NCI-H69 (cell line): ENCODE measurements at regions not wholly inside any gene's neighbourhood (a gene's known extent, or its start where the extent isn't known, plus 50 kb on each side); places are given as distances from the start of the nearest gene placed in this dataset.

Experiments used
- DNase-seq: peaks from one replicate; lab custom pipeline; 2025; lab: John Stamatoyannopoulos, UW

- peak; percentile 70 for DNase-seq
These were observed 334.0 kb downstream of the NUAK1 start for GRCh38 chr12:105804591-105805265.

DNA sequence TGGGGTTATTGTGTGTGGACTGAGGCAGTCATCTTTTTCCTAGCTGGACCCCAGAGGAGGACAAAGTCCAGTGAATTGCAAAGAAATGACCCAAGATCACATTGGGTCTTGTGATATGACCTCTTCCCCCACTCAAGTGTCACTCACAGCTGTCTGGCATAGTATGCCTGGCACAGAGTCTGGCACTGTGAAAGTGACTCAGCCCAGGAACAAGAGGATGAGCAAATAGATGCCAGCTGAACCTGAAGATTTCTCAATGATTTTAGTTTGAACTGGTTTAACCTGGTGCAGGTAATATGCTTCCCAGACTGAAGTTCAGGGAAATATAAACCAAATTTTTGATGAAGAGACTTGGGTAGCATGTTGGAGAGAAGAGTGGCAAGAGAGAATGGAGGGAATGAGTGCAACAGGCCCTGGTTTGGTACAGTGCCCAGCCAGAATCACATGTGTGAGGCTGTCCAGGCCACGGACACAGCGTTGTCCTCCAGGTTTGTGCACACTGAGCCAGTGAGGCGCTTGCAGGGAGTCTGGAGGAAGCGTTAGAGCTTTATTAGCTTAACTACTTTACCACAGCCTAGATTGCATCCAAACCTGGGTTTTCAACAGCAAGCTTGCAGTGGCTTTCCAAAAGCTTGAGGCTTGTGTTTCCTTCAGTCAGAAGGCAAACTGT lies 332.9 kb downstream of the NUAK1 start:
- DNase-seq: peak; percentile 16

GRCh38 chr12:105806400-105806770 lies 332.4 kb downstream of the NUAK1 start:
- DNase-seq: no peak

DNA sequence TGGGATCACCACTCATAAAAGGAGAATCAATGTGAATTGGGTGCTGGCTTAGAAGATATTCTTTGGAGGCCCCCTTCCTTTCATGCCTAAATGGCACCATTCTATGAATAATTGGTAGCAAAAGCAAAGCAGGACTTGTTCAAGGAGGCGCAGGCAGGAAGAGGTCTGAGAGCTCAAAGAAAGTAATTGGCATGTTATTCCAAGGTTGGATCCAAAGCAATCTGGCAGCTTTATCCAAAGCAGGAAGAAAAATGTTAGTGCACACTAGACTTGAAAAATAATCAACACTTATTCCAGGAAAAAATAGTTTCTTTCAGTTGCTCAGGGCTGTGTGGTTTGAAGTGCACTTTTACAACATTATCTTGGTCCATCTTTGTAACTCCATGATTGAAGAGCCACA lies 326.4 kb downstream of the NUAK1 start:
- no peak for DNase-seq

DNA sequence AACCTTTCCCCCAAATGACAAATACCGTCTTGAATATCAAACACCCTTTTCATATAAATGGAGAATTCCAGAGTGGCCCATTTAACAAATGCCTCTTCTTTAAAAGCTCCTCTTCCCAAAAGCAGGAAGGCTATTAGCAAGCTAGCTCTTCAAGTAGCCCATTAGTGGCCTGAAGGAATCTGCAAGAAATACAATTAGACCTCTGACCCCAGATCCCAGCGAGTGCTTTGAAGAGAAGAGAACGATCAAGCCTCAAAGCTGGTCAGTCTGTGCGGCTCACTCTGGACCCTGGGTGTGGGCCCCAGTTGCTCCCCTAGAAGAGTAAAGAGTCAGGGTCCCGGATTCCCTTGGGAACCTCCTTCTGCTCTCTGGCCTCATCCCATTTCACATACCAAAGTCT lies 325.6 kb downstream of the NUAK1 start:
- no peak for DNase-seq

GRCh38 chr12:105814283-105814682 lies 324.5 kb downstream of the NUAK1 start:
- DNase-seq: peak; percentile 99

GRCh38 chr12:105819549-105819948 lies 319.2 kb downstream of the NUAK1 start:
- DNase-seq: no peak

DNA sequence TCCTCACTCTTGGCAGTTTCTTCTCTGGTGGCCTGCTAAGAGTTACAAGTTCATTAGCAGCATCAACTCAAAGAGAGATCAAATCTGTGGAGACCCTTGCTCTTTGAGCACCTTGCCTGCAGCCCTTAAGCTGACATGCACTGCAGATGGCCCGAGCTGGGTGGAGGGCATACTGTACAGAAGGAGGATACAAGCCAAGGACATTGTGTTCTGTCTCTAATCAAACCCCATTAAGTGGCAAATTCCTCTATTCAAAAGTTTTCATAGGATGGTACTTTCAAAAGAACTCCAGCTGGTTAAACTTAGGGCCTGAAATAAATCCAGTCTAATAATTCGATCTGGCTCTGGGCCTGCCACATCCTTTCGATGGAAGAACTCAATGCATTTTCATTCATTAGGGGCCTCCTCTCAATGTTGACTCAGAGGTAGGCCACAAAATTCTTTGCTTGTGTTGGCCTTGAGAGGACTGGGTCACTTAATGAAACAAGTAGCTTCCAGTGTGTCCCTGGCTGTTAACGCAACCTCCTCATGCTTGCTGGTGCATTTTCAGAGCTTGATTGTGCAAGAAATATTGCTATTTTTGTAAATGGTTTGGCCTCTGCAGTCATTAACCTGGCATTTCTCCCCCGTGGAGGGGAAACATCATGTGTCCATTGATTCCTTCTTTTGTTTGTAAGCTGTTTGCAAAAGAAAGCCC lies 318.2 kb downstream of the NUAK1 start:
- DNase-seq: no peak

DNA sequence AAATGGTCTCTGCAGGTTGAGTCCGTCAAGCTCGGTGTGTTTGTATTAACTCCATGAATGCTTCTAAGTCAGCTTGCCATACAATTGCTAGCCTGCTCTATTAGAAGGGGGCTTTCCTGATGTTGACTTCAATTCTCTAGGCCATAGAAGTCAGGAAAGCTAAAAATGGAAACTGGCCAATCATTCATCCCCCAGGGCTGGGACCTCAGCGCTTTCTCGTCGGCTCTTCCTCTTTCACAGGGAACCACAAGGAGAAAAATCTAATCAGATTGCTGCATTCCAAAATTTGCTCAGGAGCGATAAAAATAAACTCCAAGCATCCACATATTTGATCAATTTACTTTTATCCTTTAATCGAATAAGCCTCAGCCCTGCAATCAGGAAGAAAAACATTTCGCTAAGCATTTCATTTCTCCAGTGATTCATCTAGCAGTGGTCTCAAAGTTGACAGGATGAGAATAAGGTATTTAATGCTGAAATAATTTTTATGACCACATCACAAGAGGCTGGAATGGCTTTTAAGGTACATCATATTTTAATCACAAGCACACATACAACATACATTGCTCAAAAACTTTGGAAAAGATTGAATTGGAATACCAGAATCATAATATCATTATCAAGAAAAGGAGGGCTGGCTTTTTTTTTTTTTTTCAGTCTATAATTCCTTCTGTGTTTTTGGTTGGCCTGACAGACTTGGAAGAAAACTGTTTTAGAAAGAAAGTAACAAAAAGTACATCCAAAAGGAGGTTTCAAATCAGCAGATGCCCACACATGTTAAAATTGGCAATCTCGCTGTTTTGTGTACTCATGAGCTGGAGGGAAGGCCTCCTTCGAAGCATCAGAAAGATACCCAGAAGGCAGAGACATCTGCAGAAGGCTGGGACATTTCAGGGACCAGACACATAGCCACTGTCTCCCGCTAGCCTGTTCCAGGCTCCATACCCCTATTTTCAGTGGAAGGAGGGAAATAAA lies 316.3 kb downstream of the NUAK1 start:
- no peak for DNase-seq

- peak; percentile 26 for DNase-seq
These were observed 314.9 kb downstream of the NUAK1 start for GRCh38 chr12:105823810-105824209.

DNA sequence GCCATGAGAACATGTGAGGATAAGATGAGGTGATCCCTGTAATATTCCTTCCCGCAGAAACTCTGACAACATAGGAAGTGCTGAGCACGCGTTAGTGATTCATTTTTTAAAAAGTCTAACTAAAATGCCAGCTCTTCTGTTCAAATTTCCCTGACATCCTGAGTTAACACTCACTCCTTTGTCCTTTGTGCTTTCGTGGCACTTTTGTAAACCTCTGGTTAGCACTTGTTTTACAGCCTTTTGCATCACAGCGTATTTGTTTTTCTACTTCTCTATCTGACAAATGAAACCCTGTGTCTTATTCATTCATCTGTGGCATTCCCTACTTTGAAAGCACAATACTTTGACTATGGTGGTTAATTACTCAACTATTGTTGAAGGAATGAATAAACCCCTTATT lies 313.6 kb downstream of the NUAK1 start:
- DNase-seq: no peak

DNA sequence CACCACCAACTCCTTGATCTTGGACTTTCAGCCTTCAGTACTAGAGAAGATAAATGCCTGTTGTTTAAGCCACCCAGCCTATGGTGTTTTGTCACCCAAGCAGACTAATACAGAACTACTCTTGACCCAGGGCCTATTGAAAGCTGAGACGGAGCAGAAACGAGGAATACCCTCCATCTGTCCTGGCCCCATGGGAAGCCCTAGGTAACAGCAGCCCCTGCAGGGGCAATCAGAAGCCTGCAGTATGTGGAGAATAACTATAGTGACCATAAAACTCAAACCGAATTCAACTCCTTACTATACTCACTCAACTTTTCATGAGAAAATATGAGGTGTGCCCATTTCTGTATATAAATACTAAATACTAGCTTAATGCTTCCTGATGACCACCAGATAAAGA lies 307.4 kb downstream of the NUAK1 start:
- peak; percentile 60 for DNase-seq

DNA sequence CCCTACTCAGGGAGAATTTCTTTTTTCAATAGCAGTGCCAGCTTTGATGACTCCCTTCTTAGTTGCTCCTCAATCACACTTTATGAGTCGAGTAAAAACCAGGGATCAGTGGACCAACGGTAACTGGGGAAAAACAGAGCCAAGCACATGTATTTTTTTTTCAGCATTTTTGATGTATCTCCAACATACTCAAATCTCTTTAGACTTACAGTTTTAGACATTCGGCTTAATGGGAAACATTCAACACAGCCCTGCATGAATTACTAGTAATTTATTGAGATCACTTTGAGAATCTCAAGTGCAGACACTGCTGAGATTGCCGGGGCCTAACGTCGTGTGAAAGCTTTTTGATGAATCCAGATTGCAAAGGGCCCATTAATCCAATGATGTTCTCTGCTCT lies 306.7 kb downstream of the NUAK1 start:
- no peak for DNase-seq

GRCh38 chr12:105832806-105833205 lies 305.9 kb downstream of the NUAK1 start:
- DNase-seq: no peak

DNA sequence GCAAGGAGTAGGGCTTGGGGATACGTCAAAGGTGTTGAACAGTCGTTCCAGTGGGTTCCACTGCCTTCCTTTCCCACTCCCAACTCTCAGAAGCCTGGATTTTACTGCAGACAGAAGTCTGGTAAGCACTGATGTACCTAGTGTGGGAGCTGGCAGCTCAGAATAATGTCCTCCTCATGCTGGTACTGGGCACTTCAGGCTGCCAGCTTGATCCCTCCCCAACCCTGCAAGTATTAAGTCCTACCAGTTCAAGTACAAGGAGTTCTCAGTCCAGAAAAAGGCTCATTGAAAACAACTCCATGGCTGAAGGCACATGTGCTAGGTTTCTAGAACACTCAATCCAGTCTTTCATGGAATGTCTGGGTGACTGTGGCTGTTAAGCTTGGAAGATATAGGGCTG lies 304.3 kb downstream of the NUAK1 start:
- DNase-seq: no peak

- DNase-seq: no peak
These were observed 303.0 kb downstream of the NUAK1 start for GRCh38 chr12:105835580-105836241.

DNA sequence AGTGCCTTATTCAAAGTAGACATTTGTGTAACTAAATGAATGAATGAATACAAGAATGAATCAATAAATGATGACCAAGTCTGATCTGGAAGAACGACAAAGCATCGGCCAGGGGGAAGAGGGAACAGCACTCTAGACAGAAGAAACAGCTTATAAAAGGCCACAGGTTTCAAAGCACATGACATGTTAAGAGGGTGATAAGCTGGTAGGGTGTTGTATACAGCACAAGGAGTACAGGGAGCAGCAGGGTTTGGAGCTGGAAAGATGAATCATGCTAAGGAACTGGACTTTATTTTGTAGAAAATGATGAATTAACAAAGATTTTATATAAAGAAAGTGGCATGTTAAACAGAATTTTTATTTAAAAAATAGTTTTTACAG lies 302.5 kb downstream of the NUAK1 start:
- no peak for DNase-seq

GRCh38 chr12:105839629-105840127 lies 299.1 kb downstream of the NUAK1 start:
- DNase-seq: no peak

- no peak for DNase-seq
These were observed 298.4 kb downstream of the NUAK1 start for GRCh38 chr12:105840384-105840783.

DNA sequence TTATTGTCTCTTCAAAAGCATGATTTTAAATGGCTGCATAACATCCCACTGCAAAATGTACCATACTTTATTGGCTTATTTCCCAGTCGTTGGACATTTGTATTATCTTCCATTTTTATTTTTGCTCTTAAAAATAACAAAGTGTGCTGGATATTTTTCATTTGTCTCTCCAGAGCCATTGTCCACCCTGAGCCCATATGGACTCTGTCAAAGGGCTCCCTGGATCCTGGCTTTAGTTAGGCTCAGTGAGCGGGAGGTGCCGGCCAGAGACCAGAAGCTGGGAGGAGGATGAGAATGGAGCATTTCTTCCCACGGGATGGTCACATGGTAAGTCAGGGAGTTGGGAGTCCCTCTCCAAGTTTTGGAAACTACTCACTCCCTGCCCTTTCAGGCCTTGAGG lies 296.9 kb downstream of the NUAK1 start:
- DNase-seq: no peak

DNA sequence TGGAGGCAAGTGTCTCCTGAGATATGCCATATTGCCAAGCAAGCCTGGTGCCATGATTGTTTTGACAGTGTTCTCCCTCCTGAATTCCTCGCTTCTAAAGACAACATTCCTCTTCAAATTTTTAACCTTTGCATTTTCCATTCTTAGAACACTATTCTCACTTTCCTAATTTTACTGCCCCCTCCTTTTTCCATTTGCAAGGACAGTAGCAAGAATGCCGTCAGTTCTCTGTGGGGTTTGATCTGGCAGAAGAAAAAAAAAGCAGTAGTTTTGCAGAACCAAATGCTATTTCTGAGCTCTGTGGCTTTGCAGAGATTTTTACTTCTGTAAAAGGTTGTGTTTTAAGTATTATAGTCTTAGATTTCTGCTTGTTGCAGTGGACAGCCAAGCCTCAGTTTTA lies 295.2 kb downstream of the NUAK1 start:
- no peak for DNase-seq
